K562 (cell line): ENCODE measurements at regions not wholly inside any gene's neighbourhood (a gene's known extent, or its start where the extent isn't known, plus 50 kb on each side); places are given as distances from the start of the nearest gene placed in this dataset.

Source experiments
- ATAC-seq: fragments of 200-7000 bp; cut with Tn5 transposase; 3 replicates; pipeline ENCODE4 v1.9.1; 2020; ENCODE audit warnings: moderate library complexity
- BruUV-seq: library from RNA; stranded (reverse); fragments of 400-500 nt; replicated peaks from 2 replicates; lab custom pipeline; 2021; lab: Mats Ljungman, UMichigan
- CTCF ChIA-PET: fragments of 300-600 bp; formaldehyde crosslinking; extraction: SDS; loops from one replicate; lab custom pipeline; 2021; ENCODE audit warnings: low intra/inter-chr PET ratio; lab: Yijun Ruan, JAX
- POLR2A ChIA-PET: fragments of 300-600, 350-650 bp; sonication (Branson Sonifier 250); formaldehyde crosslinking; extraction: SDS; loops from one replicate; lab custom pipeline; 2021; ENCODE audit warnings: antibody characterized with exemption, inconsistent platforms; lab: Yijun Ruan, JAX
- DNase-seq, 4 experiments: peaks; one replicate each; pipeline versions ENCODE4 v3.0.0 to v3.0.0-alpha.2; 2011 to 2018; ENCODE audit warnings: low spot score in 3 of 4, mixed read lengths in 3 of 4; ENCODE audit errors: extremely low read depth in 1 of 4
- FAIRE-seq: peaks from 2 replicates; lab custom pipeline; 2011; peaks lifted over from hg19 to GRCh38; lab: Jason Lieb, UNC
- H2AFZ ChIP-seq: 2 replicates; pipeline ENCODE4 v1.6.0; 2011; ENCODE audit warnings: low read depth, low read length, control low read depth, inconsistent platforms
- H3K27ac ChIP-seq: fragments of 200-600 bp; 3 replicates; pipeline ENCODE4 v1.8.0; 2011; ENCODE audit warnings: low read depth, mild to moderate bottlenecking, control low read depth, inconsistent platforms, low read length, moderate library complexity, mixed read lengths; ENCODE audit errors: extremely low read depth
- H3K27me3 ChIP-seq, 2 experiments: fragments of 300-600 bp in 1 of 2; 2 replicates in 1 of 2; 3 replicates in 1 of 2; pipeline versions ENCODE4 v1.6.0 to v1.8.0; 2011; ENCODE audit warnings: inconsistent platforms in 2 of 2, low read length in 2 of 2, mild to moderate bottlenecking in 1 of 2, mixed read lengths in 1 of 2, moderate library complexity in 1 of 2; ENCODE audit not compliant: control insufficient read depth in 2 of 2, insufficient read depth in 2 of 2
- H3K36me3 ChIP-seq: fragments of 300-600 bp; 3 replicates; pipeline ENCODE4 v1.8.0; 2011; ENCODE audit warnings: mild to moderate bottlenecking, low read length, inconsistent platforms; ENCODE audit not compliant: control insufficient read depth, insufficient read depth
- H3K4me1 ChIP-seq, 2 experiments: fragments of 200-600 bp in 1 of 2; replicated peaks in 1 of 2; 2 replicates in 1 of 2; 3 replicates in 1 of 2; pipeline versions ENCODE4 v1.5.1 to v1.8.0; 2011; ENCODE audit warnings: inconsistent platforms in 2 of 2, low read length in 2 of 2, mild to moderate bottlenecking in 1 of 2, mixed read lengths in 1 of 2, moderate library complexity in 1 of 2; ENCODE audit not compliant: control insufficient read depth in 2 of 2, insufficient read depth in 2 of 2
- H3K4me2 ChIP-seq: 2 replicates; pipeline ENCODE4 v1.6.1; 2011; ENCODE audit warnings: low read length, control low read depth, inconsistent platforms, mixed read lengths; ENCODE audit not compliant: insufficient read depth
- H3K4me3 ChIP-seq: fragments of 200-600 bp; sonication (generic), shearing (Covaris generic); 2 replicates; pipeline ENCODE4 v1.5.1; 2016; ENCODE audit warnings: control low read depth, inconsistent platforms
- H3K79me2 ChIP-seq: fragments of 200-600 bp; 3 replicates; pipeline ENCODE4 v1.8.0; 2011; ENCODE audit warnings: low read length, inconsistent platforms; ENCODE audit not compliant: control insufficient read depth, insufficient read depth
- H3K9ac ChIP-seq, 2 experiments: 2 replicates each; pipeline versions ENCODE4 v1.6.0 to v1.6.1; 2011; ENCODE audit warnings: low read depth in 2 of 2, low read length in 2 of 2, control low read depth in 1 of 2, inconsistent platforms in 1 of 2, mild to moderate bottlenecking in 1 of 2, mixed read lengths in 1 of 2; ENCODE audit not compliant: insufficient read depth in 1 of 2
- H3K9me1 ChIP-seq: one replicate; pipeline ENCODE4 v1.6.0; 2011; ENCODE audit warnings: inconsistent platforms, mild to moderate bottlenecking, low read length, moderate library complexity; ENCODE audit not compliant: control insufficient read depth, insufficient read depth
- H3K9me3 ChIP-seq: replicated peaks from 2 replicates; pipeline ENCODE4 v1.5.1; 2011; ENCODE audit warnings: low read depth, low read length, inconsistent platforms; ENCODE audit not compliant: control insufficient read depth, insufficient read depth
- H4K20me1 ChIP-seq: replicated peaks from 2 replicates; pipeline ENCODE4 v1.6.1; 2011; ENCODE audit warnings: low read length, inconsistent platforms, mixed read lengths; ENCODE audit not compliant: control insufficient read depth, insufficient read depth
- BCOR ChIP-seq: fragments of 450-650 bp; IDR thresholded peaks from 2 replicates; pipeline ENCODE4 v1.6.1; 2016
- DDX20 ChIP-seq: fragments of 450-650 bp; IDR thresholded peaks from 2 replicates; pipeline ENCODE4 v1.6.1; 2016; ENCODE audit warnings: missing genetic modification characterization, low read depth, mild to moderate bottlenecking, missing compliant biosample characterization, moderate library complexity
- EP300 ChIP-seq: IDR thresholded peaks from 2 replicates; pipeline ENCODE4 v1.6.1; 2012; ENCODE audit warnings: low read length, improper control_type of control experiment
- KHSRP ChIP-seq: fragments of 450-650 bp; IDR thresholded peaks from 2 replicates; pipeline ENCODE4 v1.6.1; 2017
- MIER1 ChIP-seq: fragments of 450-650 bp; IDR thresholded peaks from 2 replicates; pipeline ENCODE4 v1.6.1; 2016; ENCODE audit warnings: antibody characterized with exemption, mild to moderate bottlenecking, low read depth
- PREB ChIP-seq: sonication (generic); formaldehyde crosslinking; IDR thresholded peaks from 2 replicates; pipeline ENCODE4 v1.8.1; 2023; ENCODE audit warnings: mild to moderate bottlenecking, missing genetic modification reagents
- SRSF7 ChIP-seq: fragments of 200-400 bp; formaldehyde crosslinking; optimal IDR thresholded peaks from 2 replicates; pipeline ENCODE3; 2017; ENCODE audit warnings: mild to moderate bottlenecking, low read depth, low read length
- ZNF707 ChIP-seq: fragments of 250-450 bp; sonication (Bioruptor Pico); conservative IDR thresholded peaks from 2 replicates; pipeline ENCODE4 v1.8.0; 2022; ENCODE audit warnings: inconsistent platforms, mild to moderate bottlenecking, moderate library complexity
- WGBS: fragments of 100-300 bp; shearing (Covaris generic); methylation state at CpG from one replicate; pipeline ENCODE4 v1.1.6; 2016; ENCODE audit warnings: low coverage, mixed read lengths; ENCODE audit not compliant: insufficient coverage; ENCODE audit errors: missing lambda C conversion rate; 5-methylcytosine and 5-hydroxymethylcytosine counted together
- in situ Hi-C: fragments of 300-500 bp; cut with MboI; formaldehyde crosslinking; loops from 4 replicates; pipeline ENCODE4 v1.15.0; 2018; ENCODE audit warnings: inconsistent platforms, mixed read lengths
- intact Hi-C: fragments of 100-400 bp; cut with micrococcal nuclease; formaldehyde crosslinking; loops from 2 replicates; pipeline ENCODE4 v1.14.2; 2022
- TF ChIP-seq, protein P1 (sequence below): fragments of 450-650 bp; IDR thresholded peaks from 2 replicates; pipeline ENCODE4 v1.6.1; 2016; ENCODE audit warnings: antibody characterized with exemption
- TF ChIP-seq, protein P2 (sequence below): fragments of 450-650 bp; IDR thresholded peaks from 2 replicates; pipeline ENCODE4 v1.6.1; 2016; ENCODE audit warnings: mild to moderate bottlenecking

DNA sequence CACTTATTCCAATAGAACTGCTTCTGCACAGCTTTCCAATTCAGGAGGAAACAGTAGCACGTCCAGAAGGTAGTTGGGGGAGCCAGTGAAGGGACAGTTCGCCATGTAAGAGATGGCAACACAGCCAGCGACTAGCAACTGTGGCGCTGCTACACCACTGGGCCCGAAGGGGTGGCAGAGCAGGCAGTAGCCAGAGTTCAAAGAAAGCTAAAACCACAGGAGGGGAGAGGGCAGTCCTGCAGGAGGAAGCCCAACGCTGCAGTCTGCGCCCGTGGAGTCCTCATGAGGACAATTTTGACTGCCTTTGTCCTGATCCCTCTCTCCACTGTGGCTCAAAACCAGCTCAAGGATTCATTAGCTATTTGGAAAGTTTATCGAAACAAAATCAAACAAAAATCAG, 591.2 kb downstream of the VRK1 start:
- WGBS = 0% methylated on average over 5 of the region's 9 CpGs
- Histone ChIP-seq H3K9me3 (no peaks in the 10 kb centered on the region), H3K9ac (no peak overlapping the region), H3K79me2 (no peaks in the 10 kb centered on the region), H3K27ac (no peak overlapping the region), H3K4me1 (no peaks in the 10 kb centered on the region), H3K4me2 (no peak overlapping the region), H2AFZ (no peak overlapping the region), H3K4me3 (no peak overlapping the region), H3K9me1 (no peaks in the 10 kb centered on the region), H3K36me3 (no peaks in the 10 kb centered on the region), H3K27me3 (no peaks in the 10 kb centered on the region), H4K20me1 (no peaks in the 10 kb centered on the region)
- TF ChIP-seq KHSRP = no peak
- TF ChIP-seq BCOR = no peak
- TF ChIP-seq DDX20 (tag) = no peak
- ChIA-PET POLR2A (no interaction called here), CTCF (no interaction called here)
- FAIRE-seq (no peak), ATAC-seq (no peak), DNase-seq (no peak)
- intact Hi-C loops = no loop called here
- in situ Hi-C loops = no loop called here
- BruUV-seq = no TSS peak

DNA sequence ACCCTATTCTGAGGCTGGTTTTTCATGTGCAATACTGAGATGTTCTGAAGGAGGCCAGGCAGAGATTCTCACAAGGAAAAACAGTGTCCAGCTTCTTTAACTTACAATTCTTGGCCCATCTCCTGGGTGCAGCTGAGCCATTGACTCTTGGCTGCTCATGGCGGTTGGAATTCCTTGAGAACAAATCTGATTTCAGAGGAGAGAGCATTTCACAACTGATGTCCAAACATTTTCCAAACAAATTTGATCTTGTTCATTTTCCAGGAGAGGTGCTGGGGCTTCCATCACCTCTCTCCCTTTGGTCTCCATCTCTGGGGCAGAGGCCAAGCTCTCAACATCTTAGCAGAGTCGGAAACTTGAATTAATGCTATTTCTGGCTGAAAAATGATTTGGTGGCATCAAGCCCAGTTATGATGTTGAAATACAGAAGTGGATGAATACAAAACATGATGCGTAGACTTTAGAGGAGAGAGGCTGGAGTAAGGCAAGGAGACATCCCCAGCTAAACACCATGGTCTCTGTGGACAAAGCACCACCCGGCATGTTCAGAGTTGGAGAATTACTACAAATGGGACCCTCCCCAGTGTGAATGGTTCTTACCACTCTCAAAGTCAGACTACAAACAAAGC, 593.0 kb downstream of the VRK1 start:
- H3K9me3 ChIP-seq = no peaks in the 10 kb centered on the region
- H3K9ac ChIP-seq = no peak overlapping the region
- no peaks in the 10 kb centered on the region for H3K79me2 ChIP-seq
- no peak for FAIRE-seq
- H3K4me1 ChIP-seq = no peaks in the 10 kb centered on the region
- POLR2A ChIA-PET = no interaction called here
- no peak for DNase-seq
- H2AFZ ChIP-seq = no peak overlapping the region
- no TSS peak for BruUV-seq
- CTCF ChIA-PET = no interaction called here
- WGBS = 0% methylated on average over 4 of the region's 4 CpGs
- no peaks in the 10 kb centered on the region for H3K9me1 ChIP-seq
- no peak overlapping the region for H3K4me3 ChIP-seq
- intact Hi-C loops (no loop called here), in situ Hi-C loops (no loop called here)
- no peaks in the 10 kb centered on the region for H3K36me3 ChIP-seq
- H3K27me3 ChIP-seq = no peaks in the 10 kb centered on the region
- no peak overlapping the region for H3K27ac ChIP-seq
- no peaks in the 10 kb centered on the region for H4K20me1 ChIP-seq
- ATAC-seq = no peak
- H3K4me2 ChIP-seq = no peak overlapping the region
- TF ChIP-seq, protein P1, sequence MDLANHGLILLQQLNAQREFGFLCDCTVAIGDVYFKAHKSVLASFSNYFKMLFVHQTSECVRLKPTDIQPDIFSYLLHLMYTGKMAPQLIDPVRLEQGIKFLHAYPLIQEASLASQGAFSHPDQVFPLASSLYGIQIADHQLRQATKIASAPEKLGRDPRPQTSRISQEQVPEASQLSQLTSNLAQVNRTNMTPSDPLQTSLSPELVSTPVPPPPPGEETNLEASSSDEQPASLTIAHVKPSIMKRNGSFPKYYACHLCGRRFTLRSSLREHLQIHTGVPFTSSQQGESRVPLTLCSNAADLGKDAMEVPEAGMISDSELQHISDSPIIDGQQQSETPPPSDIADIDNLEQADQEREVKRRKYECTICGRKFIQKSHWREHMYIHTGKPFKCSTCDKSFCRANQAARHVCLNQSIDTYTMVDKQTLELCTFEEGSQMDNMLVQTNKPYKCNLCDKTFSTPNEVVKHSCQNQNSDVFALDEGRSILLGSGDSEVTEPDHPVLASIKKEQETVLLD = no peak
- no peak for TF ChIP-seq PREB (CRISPR knock-in tag)
- no peak for TF ChIP-seq EP300
- no peak for TF ChIP-seq SRSF7
- TF ChIP-seq ZNF707 (CRISPR knock-in tag) = no peak
- TF ChIP-seq MIER1 = no peak
- TF ChIP-seq, protein P2, sequence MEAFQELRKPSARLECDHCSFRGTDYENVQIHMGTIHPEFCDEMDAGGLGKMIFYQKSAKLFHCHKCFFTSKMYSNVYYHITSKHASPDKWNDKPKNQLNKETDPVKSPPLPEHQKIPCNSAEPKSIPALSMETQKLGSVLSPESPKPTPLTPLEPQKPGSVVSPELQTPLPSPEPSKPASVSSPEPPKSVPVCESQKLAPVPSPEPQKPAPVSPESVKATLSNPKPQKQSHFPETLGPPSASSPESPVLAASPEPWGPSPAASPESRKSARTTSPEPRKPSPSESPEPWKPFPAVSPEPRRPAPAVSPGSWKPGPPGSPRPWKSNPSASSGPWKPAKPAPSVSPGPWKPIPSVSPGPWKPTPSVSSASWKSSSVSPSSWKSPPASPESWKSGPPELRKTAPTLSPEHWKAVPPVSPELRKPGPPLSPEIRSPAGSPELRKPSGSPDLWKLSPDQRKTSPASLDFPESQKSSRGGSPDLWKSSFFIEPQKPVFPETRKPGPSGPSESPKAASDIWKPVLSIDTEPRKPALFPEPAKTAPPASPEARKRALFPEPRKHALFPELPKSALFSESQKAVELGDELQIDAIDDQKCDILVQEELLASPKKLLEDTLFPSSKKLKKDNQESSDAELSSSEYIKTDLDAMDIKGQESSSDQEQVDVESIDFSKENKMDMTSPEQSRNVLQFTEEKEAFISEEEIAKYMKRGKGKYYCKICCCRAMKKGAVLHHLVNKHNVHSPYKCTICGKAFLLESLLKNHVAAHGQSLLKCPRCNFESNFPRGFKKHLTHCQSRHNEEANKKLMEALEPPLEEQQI = no peak
